Activated T-cell treated with anti-CD3 and anti-CD28 coated beads for 24 hours (primary cell): ENCODE measurements at regions not wholly inside any gene's neighbourhood (a gene's known extent, or its start where the extent isn't known, plus 50 kb on each side); places are given as distances from the start of the nearest gene placed in this dataset.
"Not testable (repeated sequence)": the region's sequence is repeated elsewhere in the genome, so short reads cannot be mapped to it uniquely, and the experiment has no call there.

Experiments used
- DNase-seq: peaks from one replicate; pipeline ENCODE4 v3.0.0-alpha.2; 2020; ENCODE audit warnings: low read depth

- DNase-seq = no peak
Observed at GRCh38 chr7:15813448-15813847, 127.0 kb upstream of the MEOX2 start.

- not testable (repeated sequence) for DNase-seq
Observed at GRCh38 chr7:15810383-15810782, 123.9 kb upstream of the MEOX2 start.

GRCh38 chr7:15809936-15810335 is 123.5 kb upstream of the MEOX2 start:
- DNase-seq = not testable (repeated sequence)

DNA sequence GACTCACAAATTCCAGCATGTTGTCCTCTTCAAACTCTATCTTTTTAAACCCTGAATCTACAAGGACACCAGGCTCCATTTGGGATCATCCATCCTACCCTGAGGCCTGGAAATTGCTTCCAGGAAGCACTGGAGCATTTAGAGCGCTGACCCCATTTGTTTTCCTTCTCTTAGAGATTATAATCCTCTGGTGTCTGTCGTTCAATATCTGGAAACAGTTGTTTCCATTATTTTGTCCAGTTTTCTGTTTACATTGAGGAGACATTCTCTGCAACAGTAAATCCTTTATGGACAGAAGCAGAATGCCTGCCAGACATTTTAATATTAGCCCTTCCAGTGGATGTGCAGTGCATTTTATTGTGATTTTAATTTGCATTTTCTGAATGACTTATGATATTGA is 119.4 kb upstream of the MEOX2 start:
- DNase-seq = no peak

DNA sequence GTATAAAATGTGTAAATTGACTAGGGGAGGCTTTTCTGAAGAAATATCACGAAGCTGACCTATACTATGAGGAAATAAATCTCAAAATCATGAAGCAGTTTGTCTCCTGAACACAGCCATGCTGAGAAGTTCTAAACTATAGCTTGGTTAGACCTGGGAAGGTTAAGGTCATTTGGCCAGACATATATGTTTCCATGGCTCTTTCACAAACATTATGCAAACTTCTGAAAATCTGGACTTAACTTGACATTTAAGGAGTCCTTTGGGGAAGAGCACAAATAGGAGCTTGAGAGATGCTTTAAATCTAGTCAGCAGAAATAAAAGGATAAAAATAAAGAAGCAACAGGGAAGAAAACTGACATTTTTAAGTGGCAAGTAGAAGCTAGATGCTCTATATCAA is 115.9 kb upstream of the MEOX2 start:
- no peak for DNase-seq

DNA sequence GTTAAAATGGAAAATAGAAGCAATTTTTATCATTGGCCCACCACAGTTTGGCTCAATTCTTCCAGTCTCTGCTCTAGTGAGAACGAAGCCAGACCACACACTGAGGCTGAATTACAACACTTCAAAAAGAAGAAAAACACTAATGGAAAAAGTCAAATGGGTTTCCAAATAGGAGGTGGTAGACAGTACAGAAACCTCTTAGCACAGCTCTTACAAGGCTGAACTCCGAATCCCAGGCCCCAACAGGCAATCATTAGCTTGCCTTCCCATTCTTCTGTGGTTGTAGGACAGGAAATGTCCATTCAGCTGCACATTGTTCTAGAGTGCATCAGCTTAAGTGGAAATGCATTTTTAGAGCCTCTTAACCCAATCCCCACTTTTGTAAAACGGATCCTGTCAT is 115.1 kb upstream of the MEOX2 start:
- no peak for DNase-seq

GRCh38 chr7:15801041-15801440 is 114.6 kb upstream of the MEOX2 start:
- no peak for DNase-seq

DNA sequence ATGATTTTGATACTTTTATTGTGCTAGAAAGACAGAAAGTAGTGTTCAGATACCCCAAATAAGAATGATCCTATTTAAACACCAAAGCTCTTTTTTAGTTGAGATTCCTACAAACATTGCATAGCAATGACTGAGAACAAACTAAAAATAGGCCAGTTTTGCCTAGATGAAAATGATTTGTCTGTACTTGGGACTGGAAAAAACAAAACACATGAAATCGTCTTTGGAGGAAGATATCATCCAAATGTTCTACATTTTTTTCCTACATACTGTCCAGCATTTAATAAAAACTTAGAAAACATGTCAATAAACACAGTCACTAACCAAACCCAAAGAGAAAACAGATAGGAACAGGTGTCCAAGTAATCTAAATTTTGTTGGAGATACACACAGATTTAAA is 111.6 kb upstream of the MEOX2 start:
- no peak for DNase-seq

GRCh38 chr7:15795393-15795792 is 108.9 kb upstream of the MEOX2 start:
- no peak for DNase-seq

- no peak for DNase-seq
Observed at GRCh38 chr7:15794801-15795200, 108.3 kb upstream of the MEOX2 start.

DNA sequence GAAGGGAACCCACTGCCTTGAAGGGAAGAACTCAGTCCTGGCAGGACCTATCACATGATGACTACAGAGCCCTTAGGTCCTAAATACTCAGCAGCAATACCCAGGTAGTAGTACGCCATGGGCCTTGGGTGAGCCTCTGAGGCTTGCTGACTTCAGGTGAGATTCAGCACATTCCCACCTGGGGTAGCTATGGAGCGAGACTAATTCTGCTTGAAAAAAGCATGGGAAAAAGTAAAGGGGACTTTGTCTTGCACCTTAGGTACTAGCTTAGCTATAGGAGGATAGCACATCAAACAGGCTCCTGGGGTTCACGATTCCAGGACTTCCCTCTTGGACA is 98.2 kb upstream of the MEOX2 start:
- DNase-seq = no peak

DNA sequence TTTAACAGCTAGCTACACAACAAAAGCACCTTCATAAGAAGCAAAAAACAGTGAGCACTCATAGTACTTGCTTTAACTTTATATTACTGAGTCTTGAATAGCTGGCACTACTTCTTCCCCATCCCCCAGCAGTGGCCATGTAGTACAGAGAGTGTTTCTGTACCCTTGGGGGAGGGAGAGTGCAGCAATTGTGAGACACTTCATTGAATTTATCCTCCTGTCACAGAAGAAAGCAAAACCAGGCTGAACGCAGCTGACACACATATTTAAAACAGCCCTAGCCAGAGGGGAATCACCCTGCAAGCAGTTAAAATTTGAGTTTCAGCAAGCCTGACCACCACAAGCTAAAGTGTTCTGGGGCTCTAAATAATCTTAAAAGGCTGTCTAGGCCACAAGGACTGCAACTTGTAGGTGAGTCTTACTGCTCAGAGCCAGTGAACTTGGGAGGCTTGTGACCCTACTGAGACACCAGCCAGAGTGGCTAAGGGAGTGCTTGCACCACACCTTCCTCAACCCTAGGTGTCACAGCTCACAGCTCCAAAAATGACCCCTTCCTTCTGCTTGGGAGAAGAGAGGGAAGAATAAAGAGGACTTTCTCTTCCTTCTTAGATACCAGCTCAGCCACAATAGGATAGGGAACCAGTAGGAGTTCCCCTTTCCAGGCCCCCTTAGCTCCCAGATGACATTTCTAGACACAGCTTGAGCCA is 97.7 kb upstream of the MEOX2 start:
- no peak for DNase-seq

DNA sequence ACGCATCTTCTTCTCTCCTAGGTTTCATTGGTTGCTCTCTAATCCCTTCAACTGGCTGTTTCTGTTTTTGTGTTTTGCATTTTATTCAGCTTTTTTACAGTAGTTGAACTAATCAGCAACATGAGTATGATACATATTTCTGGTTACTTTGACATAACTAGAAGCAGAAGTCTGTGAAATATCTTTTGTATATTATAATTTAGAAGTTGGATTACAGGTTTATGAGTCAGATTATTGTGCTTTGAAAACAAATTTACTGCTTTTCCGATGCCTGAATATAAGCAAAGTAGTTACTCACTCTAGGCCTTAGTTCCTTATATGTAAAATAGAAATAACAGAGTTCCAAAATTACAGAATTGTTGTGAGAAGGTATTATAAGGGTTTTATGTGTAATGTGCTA is 96.2 kb upstream of the MEOX2 start:
- DNase-seq = no peak

- no peak for DNase-seq
Observed at GRCh38 chr7:15781944-15782343, 95.5 kb upstream of the MEOX2 start.

- DNase-seq = no peak
Observed at GRCh38 chr7:15780271-15780670, 93.8 kb upstream of the MEOX2 start.

DNA sequence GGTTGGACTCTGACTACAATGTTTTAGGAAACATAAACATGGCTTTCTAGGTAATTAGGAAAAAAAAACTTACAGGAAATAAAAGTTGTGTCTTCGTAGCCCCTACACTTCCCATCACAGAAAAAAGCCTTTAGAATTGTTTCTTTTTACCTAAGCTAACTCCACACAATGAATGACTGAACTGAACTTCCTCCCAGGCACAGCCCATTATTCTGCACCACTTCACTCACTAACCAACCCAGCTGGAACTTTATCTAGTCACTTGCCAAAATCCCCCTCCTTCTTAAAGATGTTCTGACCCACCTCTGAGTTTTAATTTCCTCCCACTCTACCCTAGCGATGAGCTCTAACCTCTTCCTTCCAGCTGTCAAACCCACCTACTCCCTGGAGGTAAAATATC is 91.7 kb upstream of the MEOX2 start:
- no peak for DNase-seq

GRCh38 chr7:15765753-15766152 is 79.3 kb upstream of the MEOX2 start:
- no peak for DNase-seq

GRCh38 chr7:15764851-15765382 is 78.4 kb upstream of the MEOX2 start:
- DNase-seq = no peak

- no peak for DNase-seq
Observed at GRCh38 chr7:15764010-15764409, 77.5 kb upstream of the MEOX2 start.

DNA sequence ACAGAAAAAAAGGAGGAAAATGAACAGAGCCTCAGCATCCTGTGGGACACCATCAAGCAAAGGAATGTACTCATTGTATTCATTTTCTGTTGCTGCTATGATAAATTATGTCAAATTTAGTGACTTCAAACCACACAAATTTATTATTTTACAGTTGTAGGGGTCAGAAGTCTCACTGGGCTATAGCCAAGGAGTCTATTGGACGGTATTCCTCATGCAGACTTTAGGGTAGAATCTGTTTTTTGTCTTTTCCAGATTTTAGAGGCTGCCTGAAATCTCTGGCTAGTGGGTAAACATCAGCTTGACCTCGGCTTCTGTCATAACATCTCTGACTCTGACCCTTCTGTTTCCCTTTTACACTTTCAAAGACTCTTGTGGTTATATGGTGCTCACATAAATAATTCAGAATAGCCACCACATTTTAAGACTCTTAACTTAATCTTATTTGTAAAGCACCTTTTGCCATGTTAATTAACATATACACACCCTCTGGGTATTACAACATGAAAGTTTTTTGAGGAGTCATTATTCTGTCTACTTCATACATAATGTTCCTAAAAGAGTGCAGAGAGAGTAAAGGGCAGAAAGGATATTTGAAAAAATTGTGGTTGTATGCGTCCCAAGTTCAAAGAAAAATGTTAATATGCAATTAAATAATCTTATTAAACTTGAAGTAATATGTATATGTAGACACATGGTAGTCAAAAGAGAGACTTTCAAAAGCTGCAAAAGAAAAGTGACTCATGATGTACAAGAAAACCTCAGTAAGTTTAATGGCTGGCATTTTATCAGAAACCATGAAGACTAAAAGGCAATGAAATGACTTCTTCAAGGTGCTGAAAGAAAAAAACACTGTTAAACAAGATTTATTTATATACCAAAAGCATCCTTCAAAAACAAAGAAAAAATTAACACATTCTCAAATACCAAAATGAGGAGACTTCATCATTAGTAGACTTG is 70.8 kb upstream of the MEOX2 start:
- DNase-seq = no peak

- DNase-seq = no peak
Observed at GRCh38 chr7:15755061-15755460, 68.6 kb upstream of the MEOX2 start.

DNA sequence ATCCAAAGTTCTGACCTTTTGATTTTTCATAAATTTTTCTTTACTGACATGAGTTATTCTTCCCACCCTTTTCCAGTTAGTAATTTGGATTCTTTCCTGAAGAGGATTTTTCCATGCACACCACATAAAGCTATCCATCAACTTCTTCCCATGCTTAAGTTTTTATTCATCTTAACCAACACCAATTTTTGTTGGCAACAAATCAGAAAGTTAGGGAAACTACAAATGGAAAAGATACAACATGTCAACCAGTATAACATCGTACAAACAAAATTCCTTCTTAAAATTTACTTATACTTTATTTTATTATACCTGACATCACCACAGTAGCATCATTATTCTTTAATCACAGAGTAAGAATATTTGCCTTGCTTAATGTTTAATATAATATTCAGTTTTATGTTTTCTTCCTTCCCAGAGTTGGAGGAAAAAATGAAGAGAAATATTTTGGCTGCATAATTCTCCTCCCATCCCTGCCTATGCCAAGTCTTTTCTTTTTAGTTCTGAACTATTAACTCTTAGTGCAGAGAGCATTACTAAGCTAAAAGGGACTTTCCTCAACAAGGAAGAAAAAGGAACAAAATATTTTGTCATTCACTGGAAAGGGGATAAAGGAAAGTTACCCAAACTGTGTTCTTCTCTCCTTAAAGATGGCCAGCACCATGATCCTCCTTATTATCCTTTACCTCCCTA is 67.5 kb upstream of the MEOX2 start:
- DNase-seq = no peak

DNA sequence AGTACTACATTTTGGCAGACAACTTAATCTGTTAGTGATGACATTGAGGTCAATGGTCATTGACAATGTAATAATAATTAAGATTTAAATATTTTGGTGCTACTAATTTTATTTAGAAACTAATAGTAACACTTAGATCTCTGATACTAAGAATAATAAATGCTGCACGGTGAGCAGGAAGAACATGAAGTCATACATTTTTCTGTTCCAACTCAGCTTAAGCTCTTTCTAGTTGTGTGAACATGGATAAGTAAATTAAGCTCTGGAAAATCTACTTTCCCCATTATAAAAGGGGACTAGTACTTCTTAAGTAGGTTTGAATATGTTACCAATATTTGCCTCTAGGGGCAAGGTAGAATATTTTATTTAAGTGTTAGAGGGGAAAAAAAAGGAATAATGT is 65.9 kb upstream of the MEOX2 start:
- no peak for DNase-seq
